D721Med (cell line): ENCODE measurements at regions not wholly inside any gene's neighbourhood (a gene's known extent, or its start where the extent isn't known, plus 50 kb on each side); places are given as distances from the start of the nearest gene placed in this dataset.

Experiments used
- DNase-seq: peaks from one replicate; pipeline ENCODE4 v3.0.0; 2011; ENCODE audit warnings: low spot score; ENCODE audit not compliant: insufficient read length
- FAIRE-seq: peaks from 2 replicates; lab custom pipeline; 2011; peaks lifted over from hg19 to GRCh38; lab: Jason Lieb, UNC
- TF ChIP-seq, protein P1 (sequence below): IDR thresholded peaks from 2 replicates; pipeline ENCODE4 v1.5.1; 2012; ENCODE audit warnings: mild to moderate bottlenecking, control low read depth; ENCODE audit not compliant: insufficient read depth; ENCODE audit errors: missing control alignments

GRCh38 chr5:52441768-52442167 is 345.9 kb upstream of the ITGA1 start:
- DNase-seq (no peak), FAIRE-seq (no peak)
- TF ChIP-seq, protein P1, sequence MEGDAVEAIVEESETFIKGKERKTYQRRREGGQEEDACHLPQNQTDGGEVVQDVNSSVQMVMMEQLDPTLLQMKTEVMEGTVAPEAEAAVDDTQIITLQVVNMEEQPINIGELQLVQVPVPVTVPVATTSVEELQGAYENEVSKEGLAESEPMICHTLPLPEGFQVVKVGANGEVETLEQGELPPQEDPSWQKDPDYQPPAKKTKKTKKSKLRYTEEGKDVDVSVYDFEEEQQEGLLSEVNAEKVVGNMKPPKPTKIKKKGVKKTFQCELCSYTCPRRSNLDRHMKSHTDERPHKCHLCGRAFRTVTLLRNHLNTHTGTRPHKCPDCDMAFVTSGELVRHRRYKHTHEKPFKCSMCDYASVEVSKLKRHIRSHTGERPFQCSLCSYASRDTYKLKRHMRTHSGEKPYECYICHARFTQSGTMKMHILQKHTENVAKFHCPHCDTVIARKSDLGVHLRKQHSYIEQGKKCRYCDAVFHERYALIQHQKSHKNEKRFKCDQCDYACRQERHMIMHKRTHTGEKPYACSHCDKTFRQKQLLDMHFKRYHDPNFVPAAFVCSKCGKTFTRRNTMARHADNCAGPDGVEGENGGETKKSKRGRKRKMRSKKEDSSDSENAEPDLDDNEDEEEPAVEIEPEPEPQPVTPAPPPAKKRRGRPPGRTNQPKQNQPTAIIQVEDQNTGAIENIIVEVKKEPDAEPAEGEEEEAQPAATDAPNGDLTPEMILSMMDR = no peak

DNA sequence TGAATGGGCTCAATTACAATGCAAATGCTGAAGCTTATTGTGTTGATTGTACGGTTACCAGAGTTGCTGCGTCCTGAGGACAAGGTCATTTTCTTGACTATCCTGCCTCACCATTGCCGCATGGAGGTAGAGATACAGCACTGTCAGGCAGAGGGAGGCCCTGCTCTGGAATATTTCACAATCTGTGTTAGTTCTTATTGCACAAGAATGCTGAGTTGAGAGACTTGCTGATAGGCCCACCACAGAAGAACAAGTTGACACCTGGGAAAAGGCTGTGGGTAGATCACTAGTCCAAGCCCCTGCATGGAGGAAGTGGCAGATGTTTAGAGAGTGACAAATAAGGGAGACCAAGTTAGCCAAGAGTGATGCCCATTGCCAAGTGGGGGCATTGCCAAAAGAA is 344.5 kb upstream of the ITGA1 start:
- TF ChIP-seq, protein P1 = no peak
- no peak for FAIRE-seq
- DNase-seq = no peak

- no peak for FAIRE-seq
- DNase-seq = no peak
- TF ChIP-seq, protein P1 = no peak
Observed at GRCh38 chr5:52448111-52448510, 339.6 kb upstream of the ITGA1 start.

DNA sequence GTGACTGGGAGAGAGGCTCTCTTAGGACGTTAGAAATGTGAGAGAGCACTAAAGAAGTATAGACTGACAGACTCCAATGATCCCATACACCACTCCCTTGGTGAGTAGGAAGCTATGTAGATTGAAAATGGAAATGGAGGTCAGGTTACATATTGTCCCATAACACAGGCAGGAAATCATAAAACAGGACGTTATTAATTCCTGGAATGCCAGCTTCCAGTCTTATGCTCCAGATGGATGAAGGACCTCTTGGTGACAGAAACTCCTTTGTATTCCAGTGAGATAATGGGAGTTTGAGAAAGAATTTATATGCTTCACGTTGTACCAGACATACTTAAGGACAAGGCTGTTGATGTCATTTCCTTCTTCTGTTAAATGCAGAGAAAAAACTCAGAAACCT is 338.2 kb upstream of the ITGA1 start:
- DNase-seq (no peak), FAIRE-seq (no peak)
- TF ChIP-seq, protein P1 = no peak

GRCh38 chr5:52452098-52452497 is 335.6 kb upstream of the ITGA1 start:
- TF ChIP-seq, protein P1 = no peak
- DNase-seq = no peak
- no peak for FAIRE-seq

- no peak for FAIRE-seq
- no peak for DNase-seq
- TF ChIP-seq, protein P1 = no peak
Observed at GRCh38 chr5:52453176-52453575, 334.5 kb upstream of the ITGA1 start.

GRCh38 chr5:52455920-52456319 is 331.8 kb upstream of the ITGA1 start:
- FAIRE-seq (no peak), DNase-seq (no peak)
- TF ChIP-seq, protein P1 = no peak
